IMR-90 (cell line): ENCODE measurements at regions not wholly inside any gene's neighbourhood (a gene's known extent, or its start where the extent isn't known, plus 50 kb on each side); places are given as distances from the start of the nearest gene placed in this dataset.

ENCODE experiments used
- ATAC-seq: fragments of 200-7000 bp; cut with Tn5 transposase; 2 replicates; pipeline ENCODE4 v1.9.1; 2020; ENCODE audit warnings: low read depth, mild to moderate bottlenecking, moderate library complexity
- BruUV-seq: library from RNA; stranded (reverse); fragments of 400-500 nt; replicated peaks from 2 replicates; lab custom pipeline; 2021; lab: Mats Ljungman, UMichigan
- CTCF ChIA-PET: fragments of 300-600 bp; formaldehyde crosslinking; extraction: SDS; loops from one replicate; lab custom pipeline; 2021; ENCODE audit warnings: antibody characterized with exemption; lab: Yijun Ruan, JAX
- POLR2A ChIA-PET: fragments of 300-600 bp; sonication (Branson Sonifier 250); formaldehyde crosslinking; loops from one replicate; lab custom pipeline; 2022; ENCODE audit warnings: antibody characterized with exemption; ENCODE audit not compliant: unreplicated experiment; lab: Charles Lee
- DNase-seq: peaks from one replicate; pipeline ENCODE4 v3.0.0; 2013
- H2AFZ ChIP-seq: replicated peaks from 2 replicates; pipeline ENCODE3; 2013; ENCODE audit warnings: low read length, mild to moderate bottlenecking; ENCODE audit not compliant: poor library complexity
- H2AK5ac ChIP-seq: 2 replicates; pipeline ENCODE4 v1.6.1; 2013; ENCODE audit warnings: low read depth, low read length, inconsistent platforms
- H2AK9ac ChIP-seq: replicated peaks from 2 replicates; pipeline ENCODE3; 2013; ENCODE audit warnings: mild to moderate bottlenecking, low read depth, low read length, moderate library complexity; ENCODE audit not compliant: poor library complexity
- H2BK120ac ChIP-seq: 2 replicates; pipeline ENCODE4 v1.6.1; 2013; ENCODE audit warnings: low read depth, low read length, inconsistent platforms
- H2BK15ac ChIP-seq: 3 replicates; pipeline ENCODE4 v1.6.1; 2013; ENCODE audit warnings: low read depth, low read length, inconsistent platforms
- H2BK20ac ChIP-seq: 2 replicates; pipeline ENCODE4 v1.6.1; 2013; ENCODE audit warnings: low read depth, mild to moderate bottlenecking, inconsistent platforms, low read length, moderate library complexity
- H2BK5ac ChIP-seq: 2 replicates; pipeline ENCODE4 v1.6.1; 2013; ENCODE audit warnings: mild to moderate bottlenecking, low read depth, low read length, inconsistent platforms; ENCODE audit not compliant: poor library complexity, severe bottlenecking
- H3K14ac ChIP-seq: replicated peaks from 2 replicates; pipeline ENCODE4 v1.6.1; 2013; ENCODE audit warnings: low read depth, low read length, inconsistent platforms
- H3K18ac ChIP-seq: 2 replicates; pipeline ENCODE4 v1.6.1; 2013; ENCODE audit warnings: low read depth, low read length, control low read depth
- H3K23ac ChIP-seq: 2 replicates; pipeline ENCODE4 v1.6.1; 2013; ENCODE audit warnings: low read depth, low read length, inconsistent platforms
- H3K27ac ChIP-seq: 2 replicates; pipeline ENCODE4 v1.5.1; 2013; ENCODE audit warnings: mild to moderate bottlenecking, control low read depth, low read length; ENCODE audit not compliant: insufficient read depth
- H3K27me3 ChIP-seq: 2 replicates; pipeline ENCODE4 v1.6.1; 2013; ENCODE audit warnings: low read length; ENCODE audit not compliant: control insufficient read depth, insufficient read depth
- H3K36me3 ChIP-seq: 2 replicates; pipeline ENCODE4 v1.6.1; 2013; ENCODE audit warnings: low read length, mixed read lengths; ENCODE audit not compliant: control insufficient read depth, insufficient read depth
- H3K4ac ChIP-seq: 2 replicates; pipeline ENCODE4 v1.6.1; 2013; ENCODE audit warnings: low read depth, low read length, inconsistent platforms
- H3K4me1 ChIP-seq: 2 replicates; pipeline ENCODE4 v1.6.1; 2013; ENCODE audit warnings: low read length, mixed read lengths; ENCODE audit not compliant: control insufficient read depth, insufficient read depth
- H3K4me2 ChIP-seq: 2 replicates; pipeline ENCODE4 v1.6.1; 2013; ENCODE audit warnings: low read depth, mild to moderate bottlenecking, control low read depth, low read length, moderate library complexity
- H3K4me3 ChIP-seq: 2 replicates; pipeline ENCODE4 v1.5.1; 2013; ENCODE audit warnings: low read depth, mild to moderate bottlenecking, control low read depth, low read length, moderate library complexity; ENCODE audit not compliant: insufficient read depth
- H3K56ac ChIP-seq: 2 replicates; pipeline ENCODE4 v1.6.1; 2013; ENCODE audit warnings: low read length, inconsistent platforms; ENCODE audit not compliant: insufficient read depth; ENCODE audit errors: extremely low read depth
- H3K79me1 ChIP-seq, 2 experiments: 2 replicates each; pipeline ENCODE4 v1.6.1; 2013; ENCODE audit warnings: low read length in 2 of 2, inconsistent platforms in 1 of 2, low read depth in 1 of 2
- H3K9ac ChIP-seq: 2 replicates; pipeline ENCODE4 v1.6.1; 2013; ENCODE audit warnings: low read depth, low read length, control low read depth
- H3K9me1 ChIP-seq: 2 replicates; pipeline ENCODE4 v1.6.1; 2013; ENCODE audit warnings: low read length, inconsistent platforms; ENCODE audit not compliant: insufficient read depth
- H3K9me3 ChIP-seq: 2 replicates; pipeline ENCODE4 v1.6.1; 2013; ENCODE audit warnings: low read length; ENCODE audit not compliant: control insufficient read depth, insufficient read depth
- H4K20me1 ChIP-seq: 2 replicates; pipeline ENCODE4 v1.6.1; 2013; ENCODE audit warnings: low read length, inconsistent platforms; ENCODE audit not compliant: insufficient read depth
- H4K5ac ChIP-seq: 2 replicates; pipeline ENCODE4 v1.6.1; 2013; ENCODE audit warnings: mild to moderate bottlenecking, low read depth, low read length, control low read depth
- H4K8ac ChIP-seq, 2 experiments: 2 replicates each; pipeline ENCODE4 v1.6.1; 2013; ENCODE audit warnings: low read depth in 2 of 2, low read length in 2 of 2, control low read depth in 1 of 2, inconsistent platforms in 1 of 2
- H4K91ac ChIP-seq: 2 replicates; pipeline ENCODE4 v1.6.1; 2013; ENCODE audit warnings: low read depth, low read length, inconsistent platforms; ENCODE audit not compliant: insufficient read depth
- ELK1 ChIP-seq: fragments of 150-350 bp; IDR thresholded peaks from 2 replicates; pipeline ENCODE4 v1.6.1; 2016; ENCODE audit warnings: low read depth, mild to moderate bottlenecking, low read length, moderate library complexity, borderline replicate concordance
- WGBS, 2 experiments: methylation state at CpG; one replicate each; pipeline versions ENCODE4 v1.1.5 to v1.1.7; 2013; ENCODE audit warnings: missing lambda C conversion rate in 2 of 2; ENCODE audit not compliant: insufficient read length in 1 of 2; ENCODE audit errors: extremely low coverage in 2 of 2; 5-methylcytosine and 5-hydroxymethylcytosine counted together
- dilution Hi-C: fragments of 300-500 bp; cut with HindIII; formaldehyde crosslinking; loops from one replicate; pipeline ENCODE4 v1.14.3; 2018; ENCODE audit warnings: low sequenced_read_pairs; ENCODE audit not compliant: unreplicated experiment
- in situ Hi-C: fragments of 300-500 bp; cut with MboI; formaldehyde crosslinking; loops from 3 replicates; pipeline ENCODE4 v1.14.3; 2019; ENCODE audit warnings: low sequenced_read_pairs, inconsistent platforms, mixed read lengths
- intact Hi-C: fragments of 100-400 bp; cut with micrococcal nuclease; formaldehyde crosslinking; loops from 2 replicates; pipeline ENCODE4 v1.10.0; 2022

- no peak overlapping the region; the same call in 1 of the 2 replicates for H3K4me2 ChIP-seq
- H2BK120ac ChIP-seq = peak overlapping the region; percentile 52; the same call in 1 of the 2 replicates
Measured at GRCh38 chr14:61226015-61226654, 55.0 kb downstream of the TMEM30B start.

More at GRCh38 chr14:61226015-61226654, 55.0 kb downstream of the TMEM30B start:
- Histone ChIP-seq H3K56ac (no peak overlapping the region), H4K91ac (no peak overlapping the region), H3K4me3 (no peak overlapping the region), H3K9ac (no peak overlapping the region), H3K4ac (peak overlapping the region; percentile 4; the same call in 1 of the 2 replicates), H2BK5ac (peak overlapping the region; percentile 56), H3K36me3 (no peaks in the 10 kb centered on the region), H3K23ac (no peak overlapping the region), H3K9me1 (peaks cover 10% of the 10 kb centered on the region), H3K27ac (no peak overlapping the region), H2BK20ac (0 out of 2 replicates have a peak overlapping the region, but pooled peaks have one; percentile 37), H3K14ac (no peak overlapping the region), H3K18ac (peak overlapping the region; percentile 52; the same call in 1 of the 2 replicates), H4K20me1 (no peaks in the 10 kb centered on the region), H3K9me3 (no peaks in the 10 kb centered on the region), H2AK5ac (no peak overlapping the region), H3K27me3 (no peaks in the 10 kb centered on the region), H2BK15ac (0 out of 3 replicates have a peak overlapping the region, but pooled peaks have one; percentile 0), H2AFZ (no peak overlapping the region), H3K79me1 (no peaks in the 10 kb centered on the region), H4K5ac (peak overlapping the region; percentile 46; the same call in 1 of the 2 replicates), H2AK9ac (no peak overlapping the region), H3K4me1 (peaks cover 20% of the 10 kb centered on the region), H4K8ac (no peak overlapping the region)
- POLR2A ChIA-PET = no interaction called here
- DNase-seq (peak; percentile 46), ATAC-seq (peak; percentile 67)
- no TSS peak for BruUV-seq
- intact Hi-C loops (no loop called here), dilution Hi-C loops (no loop called here), in situ Hi-C loops (no loop called here)
- TF ChIP-seq ELK1 = no peak
- WGBS, 2 experiments = 0% methylated on average over 1 of the region's 5 CpGs; no CpG with 5 or more reads in 1 of the 2 experiments
- CTCF ChIA-PET = no interaction called here
